RPMI8226 (cell line): ENCODE measurements at regions not wholly inside any gene's neighbourhood (a gene's known extent, or its start where the extent isn't known, plus 50 kb on each side); places are given as distances from the start of the nearest gene placed in this dataset.
"Not testable (repeated sequence)": the region's sequence is repeated elsewhere in the genome, so short reads cannot be mapped to it uniquely, and the experiment has no call there.

Source experiments
- DNase-seq: peaks from one replicate; pipeline ENCODE4 v3.0.0-alpha.2; 2015

GRCh38 chr13:84697591-84697990 is 815.3 kb upstream of the SLITRK1 start:
- not testable (repeated sequence) for DNase-seq

- DNase-seq = no peak
Observed at GRCh38 chr13:84686973-84687372, 804.7 kb upstream of the SLITRK1 start.

- DNase-seq = no peak
Observed at GRCh38 chr13:84686458-84686857, 804.2 kb upstream of the SLITRK1 start.

- DNase-seq = no peak
Observed at GRCh38 chr13:84684804-84685203, 802.5 kb upstream of the SLITRK1 start.

- no peak for DNase-seq
Observed at GRCh38 chr13:84684048-84684662, 801.9 kb upstream of the SLITRK1 start.

- DNase-seq = no peak
Observed at GRCh38 chr13:84683448-84683847, 801.2 kb upstream of the SLITRK1 start.

GRCh38 chr13:84677836-84678235 is 795.6 kb upstream of the SLITRK1 start:
- DNase-seq = no peak

- DNase-seq = no peak
Observed at GRCh38 chr13:84672616-84673015, 790.3 kb upstream of the SLITRK1 start.

GRCh38 chr13:84670245-84670644 is 788.0 kb upstream of the SLITRK1 start:
- no peak for DNase-seq

GRCh38 chr13:84668637-84669036 is 786.4 kb upstream of the SLITRK1 start:
- DNase-seq = no peak

GRCh38 chr13:84662491-84662890 is 780.2 kb upstream of the SLITRK1 start:
- DNase-seq = no peak

GRCh38 chr13:84661718-84662117 is 779.4 kb upstream of the SLITRK1 start:
- no peak for DNase-seq

GRCh38 chr13:84659359-84659661 is 777.0 kb upstream of the SLITRK1 start:
- no peak for DNase-seq

GRCh38 chr13:84658491-84659358 is 776.5 kb upstream of the SLITRK1 start:
- DNase-seq = no peak

GRCh38 chr13:84655677-84656076 is 773.4 kb upstream of the SLITRK1 start:
- no peak for DNase-seq

GRCh38 chr13:84654654-84655275 is 772.5 kb upstream of the SLITRK1 start:
- no peak for DNase-seq

- no peak for DNase-seq
Observed at GRCh38 chr13:84653915-84654534, 771.8 kb upstream of the SLITRK1 start.

- no peak for DNase-seq
Observed at GRCh38 chr13:84651705-84652104, 769.4 kb upstream of the SLITRK1 start.

GRCh38 chr13:84651288-84651687 is 769.0 kb upstream of the SLITRK1 start:
- DNase-seq = no peak

- DNase-seq = no peak
Observed at GRCh38 chr13:84649853-84650252, 767.6 kb upstream of the SLITRK1 start.

- DNase-seq = no peak
Observed at GRCh38 chr13:84648069-84648640, 765.9 kb upstream of the SLITRK1 start.

- DNase-seq = no peak
Observed at GRCh38 chr13:84646957-84647356, 764.7 kb upstream of the SLITRK1 start.
